Parathyroid adenoma (tissue), 2 donors: ENCODE measurements at regions not wholly inside any gene's neighbourhood (a gene's known extent, or its start where the extent isn't known, plus 50 kb on each side); places are given as distances from the start of the nearest gene placed in this dataset.

ENCODE experiments used
- H2AFZ ChIP-seq: fragments of 300-600 bp; sonication (generic); one replicate; pipeline ENCODE4 v1.7.0; 2017; ENCODE audit warnings: antibody characterized with exemption, mild to moderate bottlenecking
- H3K27ac ChIP-seq: fragments of 300-600 bp; sonication (generic); one replicate; pipeline ENCODE4 v1.7.0; 2017
- H3K27me3 ChIP-seq: fragments of 300-600 bp; sonication (generic); one replicate; pipeline ENCODE4 v1.7.0; 2017; ENCODE audit warnings: low read length; ENCODE audit not compliant: control insufficient read depth, insufficient read depth
- H3K36me3 ChIP-seq: fragments of 300-600 bp; sonication (generic); one replicate; pipeline ENCODE4 v1.7.0; 2017; ENCODE audit warnings: low read length; ENCODE audit not compliant: control insufficient read depth, insufficient read depth
- H3K4me1 ChIP-seq: fragments of 300-600 bp; sonication (generic); one replicate; pipeline ENCODE4 v1.7.0; 2017; ENCODE audit warnings: control low read depth
- H3K4me2 ChIP-seq: fragments of 300-600 bp; sonication (generic); one replicate; pipeline ENCODE4 v1.7.0; 2017; ENCODE audit warnings: low read length
- H3K4me3 ChIP-seq: fragments of 300-600 bp; sonication (generic); one replicate; pipeline ENCODE4 v1.7.0; 2017; ENCODE audit warnings: low read depth, low read length
- H3K79me2 ChIP-seq: fragments of 300-600 bp; sonication (generic); one replicate; pipeline ENCODE4 v1.7.0; 2017; ENCODE audit warnings: control low read depth
- H3K9ac ChIP-seq: fragments of 300-600 bp; sonication (generic); one replicate; pipeline ENCODE4 v1.7.0; 2017; ENCODE audit warnings: mild to moderate bottlenecking
- H3K9me3 ChIP-seq: fragments of 300-600 bp; sonication (generic); one replicate; pipeline ENCODE4 v1.7.0; 2017; ENCODE audit warnings: low read length; ENCODE audit not compliant: control insufficient read depth
- CTCF ChIP-seq: fragments of 300-600 bp; sonication (generic); IDR thresholded peaks from one replicate; pipeline ENCODE4 v1.7.0; 2017; ENCODE audit warnings: antibody characterized with exemption, mild to moderate bottlenecking
- donor health status: primary hyperparathyroidism.

DNA sequence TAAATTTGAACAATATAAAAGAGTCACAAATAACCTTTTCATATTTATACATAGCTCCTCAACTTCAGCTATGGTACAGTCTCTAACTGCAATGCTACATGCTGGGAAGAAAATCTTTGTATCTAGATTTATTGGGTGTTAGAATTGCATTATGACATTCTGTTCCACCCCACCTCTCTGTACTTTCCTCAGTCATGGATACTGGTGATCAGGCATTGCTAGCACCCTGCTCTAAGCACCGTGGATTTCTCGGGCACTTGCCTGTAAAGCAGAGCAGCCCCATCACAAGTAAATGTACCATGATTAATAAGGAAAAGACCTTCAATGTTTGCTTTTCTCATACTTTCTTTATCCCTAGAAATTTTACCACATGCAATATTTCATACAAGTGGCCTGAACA, 1028.9 kb upstream of the INTU start:
- Histone ChIP-seq H3K27me3 (no peaks in the 10 kb centered on the region), H3K79me2 (no peaks in the 10 kb centered on the region)

GRCh38 chr4:126604268-126604867, 1028.4 kb upstream of the INTU start:
- no peaks in the 10 kb centered on the region for H3K4me1 ChIP-seq
- H3K9ac ChIP-seq, result no peak overlapping the region
- H3K27ac ChIP-seq, result no peak overlapping the region
- H3K27me3 ChIP-seq, result no peaks in the 10 kb centered on the region
- H3K79me2 ChIP-seq, result no peaks in the 10 kb centered on the region
- H2AFZ ChIP-seq, result no peak overlapping the region
- H3K4me3 ChIP-seq, result no peak overlapping the region
- no peak for TF ChIP-seq CTCF
- no peaks in the 10 kb centered on the region for H3K9me3 ChIP-seq
- no peak overlapping the region for H3K4me2 ChIP-seq
- H3K36me3 ChIP-seq, result no peaks in the 10 kb centered on the region

More for the DNA sequence above, 1028.9 kb upstream of the INTU start:
- TF ChIP-seq CTCF, result no peak
- H3K4me1 ChIP-seq, result no peaks in the 10 kb centered on the region
- H2AFZ ChIP-seq, result no peak overlapping the region
- no peaks in the 10 kb centered on the region for H3K36me3 ChIP-seq
- no peak overlapping the region for H3K4me2 ChIP-seq
- no peak overlapping the region for H3K9ac ChIP-seq
- H3K27ac ChIP-seq, result no peak overlapping the region
- H3K9me3 ChIP-seq, result no peaks in the 10 kb centered on the region
- H3K4me3 ChIP-seq, result no peak overlapping the region

- Histone ChIP-seq H3K4me1 (no peaks in the 10 kb centered on the region), H3K79me2 (no peaks in the 10 kb centered on the region), H3K9me3 (no peaks in the 10 kb centered on the region), H3K27ac (no peak overlapping the region), H3K9ac (no peak overlapping the region), H3K4me3 (no peak overlapping the region), H3K36me3 (no peaks in the 10 kb centered on the region), H3K4me2 (no peak overlapping the region), H2AFZ (no peak overlapping the region), H3K27me3 (no peaks in the 10 kb centered on the region)
- no peak for TF ChIP-seq CTCF
Measured at GRCh38 chr4:126610933-126611332, 1021.8 kb upstream of the INTU start.

- Histone ChIP-seq H3K9ac (no peak overlapping the region), H3K27ac (no peak overlapping the region), H3K9me3 (no peaks in the 10 kb centered on the region), H3K36me3 (no peaks in the 10 kb centered on the region), H3K27me3 (no peaks in the 10 kb centered on the region), H3K79me2 (no peaks in the 10 kb centered on the region), H3K4me2 (no peak overlapping the region), H3K4me3 (no peak overlapping the region), H2AFZ (no peak overlapping the region), H3K4me1 (no peaks in the 10 kb centered on the region)
- no peak for TF ChIP-seq CTCF
Measured at GRCh38 chr4:126611900-126612299, 1020.9 kb upstream of the INTU start.

DNA sequence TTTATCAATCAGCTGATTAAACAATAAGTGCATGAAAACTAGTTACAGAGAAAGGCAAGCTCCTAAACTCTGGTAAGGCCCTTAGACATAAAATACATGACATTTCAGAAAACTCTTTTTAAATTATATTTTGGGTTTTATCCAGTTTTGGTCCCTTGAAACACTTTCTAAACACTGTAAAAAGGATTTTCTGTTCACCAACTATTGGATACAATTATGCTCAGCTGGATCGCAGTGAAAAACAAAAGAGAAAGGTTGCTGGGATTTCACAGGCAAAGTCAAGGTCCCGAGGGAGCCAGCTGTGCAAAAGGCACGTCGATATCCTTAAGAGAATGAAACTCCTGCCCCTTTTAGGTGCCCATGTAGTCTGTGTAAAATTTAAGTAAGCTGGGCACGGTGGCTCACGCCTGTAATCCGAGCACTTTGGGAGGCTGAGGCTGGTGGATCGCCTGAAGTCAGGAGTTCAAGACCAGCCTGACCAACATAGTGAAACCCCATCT, 1018.4 kb upstream of the INTU start:
- Histone ChIP-seq H3K27ac (no peak overlapping the region), H2AFZ (no peak overlapping the region), H3K4me2 (no peak overlapping the region), H3K9ac (no peak overlapping the region), H3K4me3 (no peak overlapping the region), H3K36me3 (no peaks in the 10 kb centered on the region), H3K79me2 (no peaks in the 10 kb centered on the region), H3K9me3 (no peaks in the 10 kb centered on the region), H3K4me1 (no peaks in the 10 kb centered on the region), H3K27me3 (no peaks in the 10 kb centered on the region)
- no peak for TF ChIP-seq CTCF
